GM12865 (cell line): ENCODE measurements at regions not wholly inside any gene's neighbourhood (a gene's known extent, or its start where the extent isn't known, plus 50 kb on each side); places are given as distances from the start of the nearest gene placed in this dataset.

ENCODE experiments used
- DNase-seq: peaks from one replicate; pipeline ENCODE4 v3.0.0; 2010; ENCODE audit warnings: low read depth
- H3K4me3 ChIP-seq: 2 replicates; pipeline ENCODE4 v1.5.1; 2011; ENCODE audit warnings: mild to moderate bottlenecking, low read depth, low read length, control low read depth
- CTCF ChIP-seq: IDR thresholded peaks from 2 replicates; pipeline ENCODE4 v1.5.1; 2011; ENCODE audit warnings: low read length, control low read depth, low read depth, inconsistent platforms; ENCODE audit not compliant: insufficient read depth; ENCODE audit errors: missing control alignments

GRCh38 chr2:11022064-11022463 is 110.3 kb downstream of the KCNF1 start:
- DNase-seq, result no peak
- no peak overlapping the region for H3K4me3 ChIP-seq
- no peak for TF ChIP-seq CTCF

GRCh38 chr2:11022591-11023273 is 111.0 kb downstream of the KCNF1 start:
- DNase-seq, result no peak
- no peak overlapping the region for H3K4me3 ChIP-seq
- TF ChIP-seq CTCF, result no peak

- DNase-seq, result no peak
- no peak for TF ChIP-seq CTCF
- H3K4me3 ChIP-seq, result no peak overlapping the region
Measured at GRCh38 chr2:11023326-11024258, 111.9 kb downstream of the KCNF1 start.

GRCh38 chr2:11024259-11024645 is 112.5 kb downstream of the KCNF1 start:
- TF ChIP-seq CTCF, result no peak
- no peak overlapping the region for H3K4me3 ChIP-seq
- DNase-seq, result no peak

GRCh38 chr2:11024687-11025086 is 113.0 kb downstream of the KCNF1 start:
- DNase-seq, result no peak
- no peak overlapping the region for H3K4me3 ChIP-seq
- no peak for TF ChIP-seq CTCF

- DNase-seq, result no peak
- no peak overlapping the region for H3K4me3 ChIP-seq
- TF ChIP-seq CTCF, result no peak
Measured at GRCh38 chr2:11026286-11026921, 114.7 kb downstream of the KCNF1 start.
